CD4-positive, alpha-beta T cell treated with Interleukin-12 subunit alpha and Interleukin-12 subunit beta, for 1 hour (primary cell): ENCODE measurements at regions not wholly inside any gene's neighbourhood (a gene's known extent, or its start where the extent isn't known, plus 50 kb on each side); places are given as distances from the start of the nearest gene placed in this dataset.
"Not testable (repeated sequence)": the region's sequence is repeated elsewhere in the genome, so short reads cannot be mapped to it uniquely, and the experiment has no call there.

Experiments
- DNase-seq: peaks from one replicate; pipeline ENCODE4 v3.0.0-alpha.2; 2020

DNA sequence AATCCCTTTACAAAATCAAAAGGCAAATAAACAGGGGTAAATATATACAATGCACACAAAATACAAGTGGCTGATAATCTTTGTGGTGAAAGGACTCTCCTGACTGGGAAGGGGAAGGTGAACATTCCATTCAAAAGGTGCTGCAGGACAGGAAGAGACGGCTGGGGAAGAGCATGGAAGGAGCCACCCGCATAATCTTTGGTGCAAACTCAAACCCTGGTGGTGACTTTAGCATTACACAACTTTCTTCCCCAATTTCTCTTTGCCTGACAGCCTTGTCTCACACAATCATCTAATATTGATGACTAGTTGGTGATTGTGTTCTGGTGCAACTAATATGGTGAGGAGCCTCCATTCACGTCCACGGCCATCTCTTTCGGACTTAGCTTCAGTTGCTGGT is 117.0 kb upstream of the EGFR start:
- no peak for DNase-seq

DNA sequence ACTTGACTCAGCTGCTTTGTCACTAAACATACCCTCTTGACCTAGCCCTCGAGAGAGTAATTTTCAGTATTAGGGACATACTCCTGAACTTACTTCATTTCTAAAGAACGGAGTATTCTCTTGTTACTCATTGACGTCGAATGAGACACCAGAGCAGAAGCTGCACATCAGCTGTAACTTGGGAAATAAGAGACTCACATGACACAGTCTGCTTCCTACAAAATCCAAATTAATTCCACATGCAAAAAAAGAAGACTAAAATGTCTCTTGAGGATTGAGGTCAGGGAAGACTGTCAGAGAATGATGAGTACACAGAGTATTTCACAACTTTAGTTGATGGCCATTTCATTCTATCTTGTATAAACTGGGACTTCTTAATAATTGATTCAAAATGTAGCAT is 114.7 kb upstream of the EGFR start:
- DNase-seq: no peak

DNA sequence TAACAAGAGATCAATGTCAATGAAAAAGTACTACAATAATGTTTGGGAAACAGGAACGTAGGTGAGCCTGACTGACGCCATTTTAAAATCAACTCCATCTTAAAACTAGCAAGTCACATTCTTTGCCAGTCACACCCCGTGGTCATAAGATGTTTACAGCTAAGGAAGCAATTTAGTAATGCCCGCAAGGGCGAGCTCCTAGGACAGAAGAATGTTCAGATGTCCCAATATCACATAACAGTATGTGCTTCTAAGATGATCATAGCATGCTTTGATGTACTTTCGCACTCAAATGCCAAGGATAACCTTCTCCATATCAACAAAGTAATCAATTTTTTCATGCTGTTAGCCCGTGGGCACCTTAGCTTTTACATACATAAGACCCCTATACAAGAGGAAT is 113.8 kb upstream of the EGFR start:
- DNase-seq: no peak

DNA sequence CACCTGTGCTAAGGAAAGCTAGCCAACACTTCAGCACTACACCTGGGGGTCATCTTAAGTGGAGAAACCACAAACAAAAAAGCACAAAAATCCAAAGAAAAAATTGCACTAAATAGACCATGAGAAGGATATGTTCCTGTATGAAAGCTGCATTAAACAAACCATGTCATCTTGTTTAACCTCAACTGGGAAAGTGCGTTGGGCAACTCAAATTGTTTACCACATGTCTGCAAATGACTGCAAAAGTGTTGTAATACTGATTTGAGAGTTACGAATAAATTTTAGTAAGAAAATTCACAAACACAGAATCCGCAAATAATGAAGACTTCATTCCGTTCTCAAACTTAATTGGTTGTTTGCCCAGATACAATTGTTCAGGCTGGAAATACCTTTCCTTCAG is 111.9 kb upstream of the EGFR start:
- DNase-seq: no peak

DNA sequence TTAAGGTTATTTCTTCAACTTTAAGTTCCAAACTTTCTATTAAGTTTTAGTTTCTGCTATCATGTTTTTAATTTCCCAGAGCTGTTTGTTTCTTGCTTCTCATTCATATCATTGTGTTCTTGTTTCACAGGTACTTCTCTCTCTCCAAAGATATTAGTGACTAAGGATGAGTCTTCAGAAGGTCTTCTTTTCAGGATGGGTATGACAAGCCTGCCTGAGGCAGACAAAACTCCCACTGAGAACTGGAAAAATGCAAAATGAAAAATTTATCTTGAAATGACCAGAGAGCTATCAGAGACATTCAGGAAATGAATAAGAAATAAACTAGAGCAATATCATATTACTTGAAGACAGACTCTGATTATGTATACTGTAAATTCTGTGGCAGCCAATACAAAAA is 110.8 kb upstream of the EGFR start:
- DNase-seq: no peak

DNA sequence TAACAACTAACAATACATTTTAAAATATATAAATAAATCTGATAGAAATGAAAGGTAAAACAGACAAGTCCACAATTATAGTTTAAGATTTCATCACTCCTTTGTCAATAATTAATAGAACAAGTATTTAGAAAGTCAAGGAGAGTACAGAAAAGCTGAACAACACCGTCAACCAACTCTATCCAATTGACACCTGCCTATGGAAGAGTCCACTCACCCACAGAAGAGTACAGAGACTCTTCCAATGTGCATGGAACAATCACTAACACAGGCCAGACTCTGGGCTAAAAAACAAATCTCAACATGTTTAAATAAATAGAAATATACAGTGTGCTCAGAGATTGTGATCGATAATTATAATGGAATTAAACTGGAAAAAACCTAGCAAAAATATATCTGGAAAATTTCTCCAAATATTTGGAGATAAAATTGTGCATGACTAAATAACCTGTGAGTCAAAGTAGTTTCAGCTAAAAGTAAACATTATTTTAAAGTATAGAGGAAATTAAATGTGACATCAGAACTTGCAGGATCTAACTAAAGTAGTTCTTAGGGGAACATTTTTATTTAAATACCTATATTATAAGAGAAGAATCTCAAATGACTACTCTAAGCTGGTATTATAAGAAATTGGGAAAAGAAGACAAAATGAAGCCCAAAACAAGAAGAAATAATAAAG is 109.9 kb upstream of the EGFR start:
- DNase-seq: no peak

DNA sequence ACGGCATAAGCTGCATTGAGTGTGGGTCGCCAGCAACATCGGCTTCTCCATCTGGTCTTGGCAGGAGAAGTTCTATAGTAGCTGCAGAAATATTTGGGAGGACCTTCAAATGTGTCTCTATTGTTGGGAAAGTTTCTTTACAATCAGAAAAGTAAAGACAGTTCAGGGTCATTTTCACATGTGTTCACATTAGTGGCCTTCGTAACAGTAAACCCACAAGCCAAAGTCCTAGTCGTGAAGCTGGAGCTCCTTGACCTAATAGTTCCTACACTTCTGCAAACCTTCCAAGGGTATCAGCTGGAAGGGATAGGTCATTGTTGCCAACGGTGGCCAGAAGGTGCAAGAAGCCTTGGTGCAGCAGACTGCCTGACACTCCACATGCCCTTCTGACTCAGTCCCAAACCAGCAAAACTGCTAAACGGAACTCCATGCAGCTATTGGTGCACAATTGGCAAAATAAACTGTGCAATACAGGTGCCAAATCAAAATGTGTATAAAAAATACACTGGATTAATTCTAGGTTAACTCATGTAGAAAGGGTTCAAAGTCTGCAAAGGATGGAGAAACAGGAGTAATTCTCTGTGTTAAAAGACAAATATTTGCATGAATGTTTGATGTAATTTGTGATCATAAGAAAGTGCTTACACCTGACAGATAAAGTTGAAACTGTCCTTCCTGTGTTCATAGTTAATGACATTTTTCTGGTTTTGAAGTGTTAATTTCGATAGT is 102.8 kb upstream of the EGFR start:
- no peak for DNase-seq

DNA sequence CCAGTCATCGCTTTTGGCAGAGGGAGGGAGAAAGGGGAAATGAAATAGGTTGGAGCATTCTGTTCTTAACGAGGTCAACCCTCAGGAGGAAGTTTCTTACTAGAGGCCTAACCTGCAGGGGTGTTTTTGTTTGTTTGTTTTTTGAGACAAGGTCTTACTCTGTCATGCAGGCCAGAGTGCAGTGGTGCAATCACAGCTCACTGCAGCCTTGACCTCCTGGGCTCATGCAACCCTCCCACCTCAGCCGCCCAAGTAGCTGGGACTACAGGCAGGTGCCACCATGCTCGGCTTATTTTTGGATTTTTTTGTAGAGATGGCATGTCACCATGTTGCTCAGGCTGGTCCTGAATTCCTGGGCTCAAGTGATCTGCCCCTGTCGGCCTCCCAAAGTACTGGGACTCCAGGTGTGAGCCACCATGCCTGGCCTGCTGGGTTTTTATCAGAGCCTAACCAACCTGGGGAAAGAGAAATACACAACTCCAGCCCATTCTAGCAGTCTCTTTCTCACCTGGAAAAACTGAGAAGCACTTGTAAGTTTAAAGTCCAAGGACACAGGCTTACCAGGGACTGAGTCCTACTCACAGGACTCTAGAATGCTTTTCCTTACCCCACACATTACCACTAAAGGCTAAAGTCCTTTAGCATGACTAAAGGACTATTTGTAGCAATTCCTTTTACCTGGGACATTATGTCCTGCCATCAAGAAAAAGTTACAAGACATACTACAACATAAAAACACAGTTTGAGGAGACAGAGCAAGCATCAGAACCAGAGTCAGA is 101.0 kb upstream of the EGFR start:
- DNase-seq: no peak

DNA sequence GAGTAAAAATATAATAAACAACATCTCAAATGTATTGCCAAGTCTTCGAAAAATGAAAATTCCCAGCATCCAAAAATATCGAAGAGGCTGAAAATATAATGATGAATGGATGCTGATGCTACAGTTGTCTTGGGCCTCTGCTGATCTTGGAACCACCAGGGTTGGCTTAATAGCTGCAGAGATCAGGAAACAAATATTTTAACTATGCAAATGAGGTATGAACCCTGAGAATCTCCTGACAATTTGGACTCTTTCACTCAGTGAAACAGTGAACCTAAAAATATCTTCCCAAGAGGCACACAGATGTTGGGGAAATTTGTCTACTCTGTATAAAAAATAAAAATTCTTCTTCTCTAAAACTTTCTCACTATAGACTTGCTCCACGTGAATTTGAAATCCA is 97.7 kb upstream of the EGFR start:
- DNase-seq: no peak

DNA sequence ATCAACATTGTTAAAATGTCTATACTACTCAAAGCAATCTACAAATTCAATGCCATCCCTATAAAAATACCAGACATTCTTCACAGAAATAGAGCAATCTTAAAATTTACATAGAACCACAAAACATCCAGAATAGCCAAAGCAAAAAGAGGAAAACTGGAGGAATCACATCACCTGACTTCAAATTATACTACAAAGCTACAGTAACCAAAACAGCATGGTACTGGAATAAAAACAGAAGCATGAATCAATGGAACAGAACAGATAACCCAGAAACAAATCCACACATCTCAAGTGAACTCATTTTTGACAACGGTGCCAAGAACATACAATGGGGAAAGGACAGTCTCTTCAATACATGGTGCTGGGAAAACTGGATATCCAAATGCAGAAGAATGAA is 87.3 kb upstream of the EGFR start:
- DNase-seq: no peak

DNA sequence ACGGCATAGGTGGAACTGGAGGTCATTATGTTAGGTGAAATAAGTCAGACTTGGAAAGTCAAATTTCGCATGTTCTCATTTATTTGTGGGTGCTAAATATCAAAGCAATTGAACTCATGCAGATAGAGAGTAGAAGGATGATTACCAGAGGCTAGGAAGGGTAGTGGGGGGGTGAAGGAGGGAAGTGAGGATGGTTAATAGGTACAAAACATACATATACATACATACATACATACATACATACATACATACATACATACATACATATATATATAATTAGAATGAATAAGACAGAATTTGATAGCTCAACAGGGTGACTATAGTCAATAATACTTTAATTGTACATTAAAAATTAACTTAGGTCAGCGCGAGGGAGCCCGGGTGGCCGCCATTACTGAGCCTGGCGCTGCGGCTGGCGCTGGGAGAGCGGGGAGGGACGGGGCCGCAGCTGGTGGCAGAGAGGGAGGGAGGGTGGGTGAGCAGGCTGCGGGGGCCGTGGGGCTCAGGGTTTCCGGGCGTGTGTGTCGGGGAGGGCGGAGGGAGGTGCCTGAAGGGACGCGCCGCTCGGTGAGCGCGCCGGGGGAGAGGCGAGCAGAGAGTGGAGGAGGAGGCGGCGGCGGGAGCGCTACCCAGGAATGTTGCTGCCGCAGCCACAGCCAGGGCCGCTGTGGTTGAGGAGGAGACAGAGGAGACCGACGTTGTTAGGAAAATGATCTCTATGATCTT is 85.8 kb upstream of the EGFR start:
- no peak for DNase-seq

DNA sequence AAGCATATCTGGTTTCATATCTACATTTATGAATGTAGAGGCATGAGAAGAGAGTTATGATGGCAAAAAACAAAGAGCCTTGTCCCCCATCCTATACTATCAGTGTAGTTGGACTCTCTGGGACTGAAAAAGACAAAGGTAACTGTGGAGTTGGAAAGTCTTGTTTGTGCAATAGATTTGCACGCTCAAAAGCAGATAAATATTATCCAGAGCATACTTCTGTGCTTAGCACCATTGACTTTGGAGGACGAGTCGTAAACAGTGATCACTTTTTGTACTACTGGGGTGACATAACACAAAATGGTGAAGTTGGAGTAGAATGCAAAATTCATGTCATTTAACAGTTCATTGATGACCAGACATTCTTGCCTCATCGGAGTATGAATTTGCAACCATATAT is 85.2 kb upstream of the EGFR start:
- no peak for DNase-seq

DNA sequence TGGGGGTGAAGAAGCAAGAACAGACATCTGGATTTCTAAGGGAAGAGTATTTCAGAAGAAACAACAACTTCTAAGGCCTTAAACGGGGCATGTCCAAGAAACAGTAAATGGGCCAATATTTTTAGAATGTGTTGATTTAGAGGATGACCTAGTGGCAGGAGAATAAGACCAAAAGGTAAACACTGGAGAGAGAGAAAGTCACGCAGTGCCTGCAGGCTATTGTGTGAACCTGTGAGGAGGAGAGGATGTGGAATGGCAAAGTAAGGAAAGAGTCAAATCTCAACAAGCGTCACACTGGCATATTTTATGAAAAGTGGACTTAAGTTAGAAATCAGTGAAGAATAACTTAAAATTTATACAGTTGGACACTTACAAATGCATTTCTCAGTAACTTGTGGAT is 78.1 kb upstream of the EGFR start:
- no peak for DNase-seq

DNA sequence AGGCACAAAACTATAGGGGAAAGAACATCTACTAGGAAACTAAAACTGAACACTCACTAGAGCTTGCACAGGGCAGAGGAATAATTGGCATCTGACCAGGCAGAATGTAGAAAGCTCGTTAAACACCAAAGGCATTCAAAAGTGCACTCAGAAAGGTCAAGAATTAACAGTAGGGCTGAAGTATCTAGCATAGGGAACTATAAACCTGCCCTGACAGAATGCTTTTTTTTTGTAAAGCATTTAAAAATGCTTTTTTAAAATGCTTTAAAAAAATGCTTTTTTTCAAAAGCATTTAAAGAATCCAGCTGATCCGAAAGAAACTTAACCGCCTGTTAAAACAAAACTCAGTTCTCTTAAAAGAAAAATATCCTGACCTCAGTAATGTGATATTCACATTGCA is 74.6 kb upstream of the EGFR start:
- no peak for DNase-seq

DNA sequence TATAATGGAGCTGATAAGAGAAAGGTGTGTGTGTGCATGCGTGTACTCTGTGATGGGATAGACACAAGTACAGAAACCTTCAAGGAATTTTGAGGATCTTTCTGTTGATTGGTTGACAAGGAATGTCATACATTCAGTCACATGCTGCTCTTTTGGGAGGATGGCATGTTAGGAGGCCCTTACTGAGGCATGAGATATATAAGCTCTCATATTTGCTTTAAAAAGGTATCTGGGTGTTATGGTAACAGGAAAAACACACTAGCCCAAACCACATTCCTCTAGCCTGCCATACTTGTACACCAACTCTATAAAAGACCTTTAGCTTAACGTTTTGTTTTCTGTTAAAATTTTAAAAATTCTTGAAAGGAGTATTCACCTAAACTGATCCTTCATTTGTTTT is 72.5 kb upstream of the EGFR start:
- DNase-seq: no peak

DNA sequence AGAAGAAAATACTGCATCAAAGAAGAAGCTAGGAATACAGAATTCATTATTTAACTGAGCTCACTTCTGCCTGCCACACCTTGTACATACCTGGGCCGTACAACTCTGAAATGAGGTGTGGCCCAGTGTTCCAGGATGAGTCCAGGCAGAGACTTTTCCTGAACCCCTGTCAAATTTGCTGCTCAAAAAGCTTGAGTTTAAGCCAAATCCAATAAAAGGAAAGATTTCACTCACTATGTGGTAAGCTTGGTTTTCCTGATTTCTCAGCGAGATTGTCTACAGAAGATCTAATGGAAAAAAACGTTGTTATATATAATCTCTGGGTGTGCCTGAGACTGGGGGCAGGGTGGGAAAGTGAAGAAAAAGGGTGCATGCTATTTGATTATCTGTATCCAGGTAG is 72.1 kb upstream of the EGFR start:
- no peak for DNase-seq

DNA sequence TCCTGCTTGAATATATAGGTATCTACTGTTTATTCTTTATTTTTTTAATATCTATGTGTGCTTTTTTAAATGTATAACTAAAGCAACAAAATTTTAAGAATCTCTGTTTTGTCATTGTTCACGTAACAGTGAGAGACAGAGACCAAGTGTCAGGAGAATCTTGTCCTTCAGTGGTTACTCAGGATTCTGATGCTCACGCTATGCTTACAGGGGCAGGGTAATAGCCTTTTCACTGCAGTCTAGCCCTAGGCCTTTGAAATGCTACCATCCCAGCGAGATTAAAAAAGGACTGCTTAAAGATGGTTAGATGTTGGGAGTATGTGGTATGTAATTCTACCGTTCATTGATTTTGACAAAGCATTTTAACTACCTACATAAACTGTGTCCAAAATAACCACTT is 71.6 kb upstream of the EGFR start:
- DNase-seq: no peak

DNA sequence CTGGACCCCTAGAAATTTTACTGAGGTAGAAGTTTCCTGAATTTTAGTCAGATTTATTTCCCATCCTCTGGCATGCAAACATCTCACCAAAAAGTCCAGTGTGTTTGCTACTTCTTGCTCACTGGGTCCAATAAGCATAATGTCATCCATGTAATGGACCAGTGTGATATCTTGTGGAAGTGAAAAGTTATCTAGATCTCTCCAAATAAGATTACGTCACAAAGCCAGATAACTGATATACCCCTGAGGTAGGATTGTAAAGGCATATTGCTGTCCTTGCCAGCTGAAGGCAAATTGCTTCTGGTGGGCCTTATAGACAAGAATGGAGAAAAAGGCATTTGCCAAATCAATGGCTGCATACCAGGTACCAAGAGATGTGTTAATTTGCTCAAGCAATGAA is 69.3 kb upstream of the EGFR start:
- not testable (repeated sequence) for DNase-seq

DNA sequence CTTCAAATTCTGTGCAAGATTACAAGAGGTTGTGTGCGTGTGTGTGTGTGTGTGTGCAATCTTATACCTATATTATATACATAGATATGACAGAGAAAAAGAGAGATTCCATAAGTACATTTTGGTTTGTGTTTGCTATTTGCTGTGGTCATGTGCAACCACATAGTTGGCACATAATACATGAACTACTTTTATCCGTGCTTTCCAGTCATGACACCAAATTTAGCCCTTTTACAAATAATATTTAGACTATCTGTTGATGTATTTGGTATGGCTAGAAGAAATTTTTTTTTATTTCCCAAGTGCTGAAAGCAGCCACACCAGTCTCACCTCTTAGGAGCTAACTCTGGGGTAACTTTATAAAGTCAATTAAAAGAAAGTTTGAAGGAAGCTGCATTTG is 63.5 kb upstream of the EGFR start:
- DNase-seq: no peak

DNA sequence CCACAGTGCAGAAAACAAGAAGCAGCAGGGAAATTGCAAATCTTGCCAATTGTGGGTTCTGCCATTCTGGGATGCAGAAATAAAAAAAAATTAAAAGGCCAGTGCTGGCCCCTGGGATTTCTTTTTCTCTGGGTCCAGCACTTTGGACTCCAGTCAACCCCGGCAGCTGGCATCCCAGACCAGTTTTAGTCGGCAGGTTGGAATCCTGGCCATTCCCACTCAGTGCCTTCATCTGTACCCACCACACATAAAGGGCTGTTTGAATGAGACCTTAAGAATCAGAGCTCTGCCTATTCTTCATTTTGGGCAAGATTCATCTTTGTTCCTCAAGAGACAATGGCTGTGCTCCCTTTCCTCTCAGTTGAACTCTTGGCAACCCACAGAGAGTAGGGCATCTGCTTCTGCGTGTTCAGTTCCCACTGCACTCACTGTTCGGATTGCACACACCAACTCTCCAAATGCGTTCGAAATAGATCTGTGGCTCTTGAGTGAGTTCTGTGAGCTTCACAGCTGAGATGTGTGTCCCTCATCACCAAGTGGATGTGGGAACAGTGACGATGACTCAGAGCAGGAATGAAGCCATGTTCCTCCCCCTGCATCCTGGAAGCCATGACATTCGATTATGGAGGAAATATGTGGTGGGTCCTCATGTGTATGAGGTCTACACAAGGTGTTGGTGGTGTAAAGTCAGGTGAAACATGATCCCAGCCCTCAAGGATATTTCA is 63.0 kb upstream of the EGFR start:
- no peak for DNase-seq

DNA sequence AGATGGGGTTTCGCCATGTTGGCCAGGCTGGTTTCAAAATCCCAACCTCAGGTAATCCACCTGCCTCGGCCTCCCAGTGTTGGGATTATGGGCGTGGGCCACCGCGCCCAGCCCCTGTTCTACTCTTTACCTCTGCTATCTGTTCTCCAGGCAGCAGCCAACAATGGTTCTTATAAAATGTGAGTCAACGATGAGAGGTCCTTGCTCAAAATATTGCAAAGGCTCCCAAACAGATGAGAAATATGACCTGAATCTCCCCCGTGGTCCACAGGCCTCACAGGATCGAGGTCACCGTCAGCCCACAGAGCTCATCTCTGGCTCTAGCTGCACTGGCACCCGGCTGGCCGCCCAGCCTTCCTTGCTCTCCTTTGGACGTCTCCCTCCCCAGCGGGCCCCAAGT is 62.0 kb upstream of the EGFR start:
- no peak for DNase-seq

DNA sequence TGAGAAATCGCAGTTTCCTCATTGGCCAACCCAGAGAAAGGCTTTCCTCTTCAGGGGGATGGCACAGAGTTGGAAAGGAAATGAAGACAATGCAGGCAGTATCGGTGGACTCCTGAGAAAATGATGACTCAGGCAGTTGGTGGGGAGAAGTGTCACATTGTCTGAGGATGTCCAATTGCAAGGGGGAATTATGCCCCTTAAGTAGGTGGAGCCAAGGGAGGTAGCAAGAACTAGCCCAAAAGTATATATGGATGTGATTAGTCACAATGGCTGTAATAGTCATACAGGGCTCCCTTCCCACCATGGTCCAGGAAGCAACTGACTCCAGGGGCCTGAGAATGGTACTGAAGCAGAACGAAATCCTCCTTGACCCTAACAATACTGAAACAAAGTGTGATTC is 58.3 kb upstream of the EGFR start:
- no peak for DNase-seq

DNA sequence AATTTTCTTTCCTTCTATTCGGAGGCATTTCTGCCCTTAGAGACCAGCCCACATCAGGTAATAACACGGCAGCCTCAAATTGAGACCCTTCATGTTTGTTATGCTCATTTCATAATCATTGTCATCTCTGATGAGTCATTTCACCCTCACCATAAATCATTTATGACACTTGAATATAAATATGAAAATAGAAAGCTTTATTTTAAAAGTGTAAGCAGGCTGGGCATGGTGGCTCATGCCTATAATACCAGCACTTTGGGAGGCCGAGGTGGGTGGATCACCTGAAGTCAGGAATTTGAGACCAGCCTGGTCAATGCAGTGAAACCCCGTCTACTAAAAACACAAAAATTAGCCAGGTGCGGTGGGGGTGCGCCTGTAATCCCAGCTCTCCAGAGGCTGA is 57.4 kb upstream of the EGFR start:
- DNase-seq: no peak
